ENCODE measurements at regions not wholly inside any gene's neighbourhood (a gene's known extent, or its start where the extent isn't known, plus 50 kb on each side); places are given as distances from the start of the nearest gene placed in this dataset.

GRCh38 chr1:219038398-219038797, 135.3 kb upstream of the LYPLAL1 start:
- TF ChIP-seq POLR2A (IDR thresholded peaks at IDR 0.05) (no peak), EP300 (IDR thresholded peaks at IDR 0.05) (no peak)
- TF ChIP-seq, protein P1, sequence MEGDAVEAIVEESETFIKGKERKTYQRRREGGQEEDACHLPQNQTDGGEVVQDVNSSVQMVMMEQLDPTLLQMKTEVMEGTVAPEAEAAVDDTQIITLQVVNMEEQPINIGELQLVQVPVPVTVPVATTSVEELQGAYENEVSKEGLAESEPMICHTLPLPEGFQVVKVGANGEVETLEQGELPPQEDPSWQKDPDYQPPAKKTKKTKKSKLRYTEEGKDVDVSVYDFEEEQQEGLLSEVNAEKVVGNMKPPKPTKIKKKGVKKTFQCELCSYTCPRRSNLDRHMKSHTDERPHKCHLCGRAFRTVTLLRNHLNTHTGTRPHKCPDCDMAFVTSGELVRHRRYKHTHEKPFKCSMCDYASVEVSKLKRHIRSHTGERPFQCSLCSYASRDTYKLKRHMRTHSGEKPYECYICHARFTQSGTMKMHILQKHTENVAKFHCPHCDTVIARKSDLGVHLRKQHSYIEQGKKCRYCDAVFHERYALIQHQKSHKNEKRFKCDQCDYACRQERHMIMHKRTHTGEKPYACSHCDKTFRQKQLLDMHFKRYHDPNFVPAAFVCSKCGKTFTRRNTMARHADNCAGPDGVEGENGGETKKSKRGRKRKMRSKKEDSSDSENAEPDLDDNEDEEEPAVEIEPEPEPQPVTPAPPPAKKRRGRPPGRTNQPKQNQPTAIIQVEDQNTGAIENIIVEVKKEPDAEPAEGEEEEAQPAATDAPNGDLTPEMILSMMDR (IDR thresholded peaks at IDR 0.05) = no peak

Data from ovary (tissue), 3 donors.